DND-41 (cell line): ENCODE measurements at regions not wholly inside any gene's neighbourhood (a gene's known extent, or its start where the extent isn't known, plus 50 kb on each side); places are given as distances from the start of the nearest gene placed in this dataset.
"Not testable (repeated sequence)": the region's sequence is repeated elsewhere in the genome, so short reads cannot be mapped to it uniquely, and the experiment has no call there.

Experiments used
- ATAC-seq: fragments of 200-7000 bp; cut with Tn5 transposase; 3 replicates; pipeline ENCODE4 v1.9.1; 2021; ENCODE audit warnings: low read depth; ENCODE audit not compliant: insufficient read depth
- DNase-seq: peaks from one replicate; pipeline ENCODE4 v3.0.0-alpha.2; 2020
- H2AFZ ChIP-seq: 2 replicates; pipeline ENCODE4 v1.6.0; 2012; ENCODE audit warnings: low read depth, low read length
- H3K27ac ChIP-seq: 2 replicates; pipeline ENCODE4 v1.5.1; 2012; ENCODE audit warnings: low read length, inconsistent platforms
- H3K27me3 ChIP-seq: fragments of 200-600 bp; sonication (generic); 2 replicates; pipeline ENCODE4 v1.6.0; 2012; ENCODE audit warnings: low read length, mild to moderate bottlenecking, inconsistent platforms; ENCODE audit not compliant: insufficient read depth, poor library complexity
- H3K36me3 ChIP-seq: 2 replicates; pipeline ENCODE4 v1.5.1; 2012; ENCODE audit warnings: low read length, inconsistent platforms; ENCODE audit not compliant: insufficient read depth
- H3K4me1 ChIP-seq: 2 replicates; pipeline ENCODE4 v1.5.1; 2012; ENCODE audit warnings: mild to moderate bottlenecking, low read length; ENCODE audit not compliant: insufficient read depth
- H3K4me2 ChIP-seq: 2 replicates; pipeline ENCODE4 v1.6.0; 2012; ENCODE audit warnings: mild to moderate bottlenecking, moderate library complexity, low read length, inconsistent platforms; ENCODE audit not compliant: insufficient read depth
- H3K4me3 ChIP-seq, 2 experiments: fragments of 200-600 bp in 1 of 2; shearing (Covaris generic) in 1 of 2; 2 replicates each; pipeline ENCODE4 v1.5.1; 2012 to 2016; ENCODE audit warnings: inconsistent platforms in 2 of 2, low read length in 2 of 2, mild to moderate bottlenecking in 2 of 2, low read depth in 1 of 2, moderate library complexity in 1 of 2
- H3K79me2 ChIP-seq: 2 replicates; pipeline ENCODE4 v1.6.0; 2012; ENCODE audit warnings: low read length, inconsistent platforms; ENCODE audit not compliant: insufficient read depth
- H3K9ac ChIP-seq: 2 replicates; pipeline ENCODE4 v1.6.0; 2012; ENCODE audit warnings: low read depth, mild to moderate bottlenecking, inconsistent platforms, low read length, moderate library complexity
- H3K9me3 ChIP-seq: 2 replicates; pipeline ENCODE4 v1.5.1; 2012; ENCODE audit warnings: low read length, moderate library complexity, mild to moderate bottlenecking, inconsistent platforms; ENCODE audit not compliant: insufficient read depth, severe bottlenecking
- H4K20me1 ChIP-seq: 2 replicates; pipeline ENCODE4 v1.6.0; 2012; ENCODE audit warnings: low read length; ENCODE audit not compliant: insufficient read depth
- CTCF ChIP-seq: IDR thresholded peaks from 2 replicates; pipeline ENCODE4 v1.5.1; 2012; ENCODE audit warnings: borderline replicate concordance, low read length, moderate library complexity, mild to moderate bottlenecking; ENCODE audit not compliant: poor library complexity, severe bottlenecking; ENCODE audit errors: extremely low read depth
- EZH2 ChIP-seq: IDR thresholded peaks from 3 replicates; pipeline ENCODE4 v1.6.1; 2012; ENCODE audit warnings: borderline replicate concordance, low read depth, mild to moderate bottlenecking, moderate library complexity, low read length, inconsistent platforms; ENCODE audit not compliant: severe bottlenecking

DNA sequence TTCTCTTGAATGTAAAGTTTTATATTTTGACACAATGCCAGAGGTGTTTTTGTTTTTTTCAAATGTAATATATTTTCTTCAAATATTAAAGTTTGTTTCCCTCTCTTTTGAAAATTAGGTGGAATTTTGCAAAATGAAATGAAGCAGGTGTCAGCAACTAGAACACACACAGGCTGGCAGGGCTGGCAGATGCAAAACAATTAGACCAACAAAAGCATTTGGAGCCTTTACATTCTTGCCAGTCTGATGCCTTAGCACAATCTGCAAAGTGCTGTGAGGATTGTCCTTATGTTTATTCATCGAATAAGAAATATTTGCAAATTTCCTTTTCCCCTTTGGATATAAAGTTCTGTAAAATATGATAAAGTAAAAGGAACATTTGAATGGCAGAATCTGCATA lies 1063.9 kb downstream of the CDH9 start:
- H3K27me3 ChIP-seq = no peaks in the 10 kb centered on the region
- no peak overlapping the region for H3K27ac ChIP-seq
- H3K36me3 ChIP-seq = no peaks in the 10 kb centered on the region
- H2AFZ ChIP-seq = no peak overlapping the region
- H3K79me2 ChIP-seq = no peaks in the 10 kb centered on the region
- TF ChIP-seq CTCF = no peak
- TF ChIP-seq EZH2 = no peak
- no peaks in the 10 kb centered on the region for H3K9me3 ChIP-seq
- no peaks in the 10 kb centered on the region for H3K4me1 ChIP-seq
- no peak for ATAC-seq
- no peak overlapping the region for H3K4me3 ChIP-seq
- no peak overlapping the region for H3K4me2 ChIP-seq
- H3K9ac ChIP-seq = no peak overlapping the region
- H4K20me1 ChIP-seq = no peaks in the 10 kb centered on the region
- DNase-seq = no peak

DNA sequence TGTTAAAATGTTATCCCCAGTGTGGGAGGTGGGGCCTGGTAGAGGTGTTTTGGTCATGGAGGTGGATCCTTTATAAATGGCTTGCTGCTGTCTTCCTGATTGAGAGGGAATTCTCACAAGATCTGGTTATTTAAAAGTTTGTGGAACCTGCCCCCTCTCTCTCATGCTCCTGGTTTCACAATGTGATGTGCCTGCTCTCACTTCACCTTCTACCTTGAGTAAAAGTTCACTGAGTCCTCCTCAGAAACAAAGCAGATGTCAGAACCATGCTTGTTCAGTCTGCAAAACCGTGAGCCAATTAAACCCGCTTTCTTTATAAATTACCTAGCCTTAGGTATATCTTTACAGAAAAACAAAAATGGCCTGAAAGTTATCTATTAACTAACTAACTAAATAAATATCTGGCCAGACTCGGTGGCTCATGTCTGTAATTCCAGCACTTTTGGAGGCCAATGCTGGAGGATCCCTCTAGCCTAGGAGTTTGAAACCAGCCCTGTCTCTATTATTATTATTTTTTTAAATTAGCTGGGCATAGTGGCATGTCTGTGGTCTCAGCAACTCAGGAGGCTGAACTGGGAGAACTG lies 1067.4 kb downstream of the CDH9 start:
- no peak overlapping the region for H3K4me2 ChIP-seq
- no peaks in the 10 kb centered on the region for H3K36me3 ChIP-seq
- TF ChIP-seq EZH2 (no peak), CTCF (no peak)
- H4K20me1 ChIP-seq = no peaks in the 10 kb centered on the region
- no peak for DNase-seq
- H3K79me2 ChIP-seq = no peaks in the 10 kb centered on the region
- no peaks in the 10 kb centered on the region for H3K27me3 ChIP-seq
- H3K9me3 ChIP-seq = no peaks in the 10 kb centered on the region
- no peak overlapping the region for H2AFZ ChIP-seq
- H3K4me3 ChIP-seq = no peak overlapping the region
- ATAC-seq = no peak
- no peak overlapping the region for H3K9ac ChIP-seq
- H3K27ac ChIP-seq = no peak overlapping the region
- H3K4me1 ChIP-seq = no peaks in the 10 kb centered on the region

GRCh38 chr5:25969042-25969441 lies 1069.3 kb downstream of the CDH9 start:
- H3K79me2 ChIP-seq, H4K20me1 ChIP-seq, ATAC-seq, H3K4me3 ChIP-seq, H3K9me3 ChIP-seq, H3K27me3 ChIP-seq, H3K4me1 ChIP-seq, H3K4me2 ChIP-seq, H3K9ac ChIP-seq, DNase-seq, H3K36me3 ChIP-seq, H3K27ac ChIP-seq, H2AFZ ChIP-seq: not testable (repeated sequence)

- ATAC-seq = no peak
- no peak for TF ChIP-seq CTCF
- TF ChIP-seq EZH2 = no peak
- Histone ChIP-seq H3K27me3 (no peaks in the 10 kb centered on the region), H2AFZ (no peak overlapping the region), H3K9me3 (no peaks in the 10 kb centered on the region), H3K27ac (no peak overlapping the region), H3K4me1 (no peaks in the 10 kb centered on the region), H3K4me2 (no peak overlapping the region), H4K20me1 (no peaks in the 10 kb centered on the region), H3K9ac (no peak overlapping the region), H3K79me2 (no peaks in the 10 kb centered on the region), H3K36me3 (no peaks in the 10 kb centered on the region), H3K4me3 (no peak overlapping the region)
- DNase-seq = no peak
Observed at GRCh38 chr5:25964009-25964372, 1074.4 kb downstream of the CDH9 start.
